ENCODE measurements at regions not wholly inside any gene's neighbourhood (a gene's known extent, or its start where the extent isn't known, plus 50 kb on each side); places are given as distances from the start of the nearest gene placed in this dataset.
"Not testable (repeated sequence)": the region's sequence is repeated elsewhere in the genome, so short reads cannot be mapped to it uniquely, and the experiment has no call there.

DNA sequence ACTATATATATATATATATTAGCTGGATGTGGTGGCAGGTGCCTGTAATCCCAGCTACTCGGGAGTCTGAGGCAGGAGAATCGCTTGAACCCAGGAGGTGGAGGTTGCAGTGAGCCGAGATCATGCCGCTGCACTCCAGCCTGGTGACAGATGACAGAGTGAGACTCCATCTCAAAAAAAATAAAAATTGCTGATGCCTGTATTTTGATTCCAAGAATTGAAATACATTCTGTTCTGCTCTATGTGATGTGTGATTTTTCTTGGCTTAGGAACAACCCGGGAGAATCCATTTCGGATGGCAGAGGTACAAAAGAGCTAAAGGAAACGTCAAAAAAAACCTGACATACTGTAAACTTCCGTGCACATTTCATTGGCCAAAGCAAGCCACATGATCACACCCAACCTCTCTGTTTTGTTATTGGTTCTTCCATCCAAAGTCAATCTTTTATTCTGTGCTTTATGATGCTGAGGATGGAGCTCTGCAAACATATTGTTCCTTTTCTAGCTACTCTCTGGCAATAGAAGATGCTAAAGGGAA lies 478.1 kb upstream of the MAP2 start:
- DNase-seq: no peak

DNA sequence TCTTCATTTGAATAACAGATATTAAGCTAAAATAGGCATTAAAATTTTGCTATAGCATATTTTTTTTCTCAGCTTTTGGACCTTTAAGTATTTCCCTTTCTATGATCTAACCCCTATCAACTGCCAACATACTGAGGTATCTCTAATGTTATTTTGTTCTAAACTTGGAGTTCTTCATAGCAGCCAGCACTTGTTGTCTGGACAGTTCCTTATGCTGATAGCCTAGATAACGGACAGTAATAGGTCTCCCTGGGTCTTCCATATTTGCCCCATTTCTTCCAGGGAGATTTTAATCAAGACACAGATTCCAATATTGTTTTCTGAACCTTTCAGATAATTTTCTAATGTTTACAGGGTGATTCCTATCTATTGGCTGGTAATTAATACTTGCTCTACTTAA lies 475.8 kb upstream of the MAP2 start:
- no peak for DNase-seq

DNA sequence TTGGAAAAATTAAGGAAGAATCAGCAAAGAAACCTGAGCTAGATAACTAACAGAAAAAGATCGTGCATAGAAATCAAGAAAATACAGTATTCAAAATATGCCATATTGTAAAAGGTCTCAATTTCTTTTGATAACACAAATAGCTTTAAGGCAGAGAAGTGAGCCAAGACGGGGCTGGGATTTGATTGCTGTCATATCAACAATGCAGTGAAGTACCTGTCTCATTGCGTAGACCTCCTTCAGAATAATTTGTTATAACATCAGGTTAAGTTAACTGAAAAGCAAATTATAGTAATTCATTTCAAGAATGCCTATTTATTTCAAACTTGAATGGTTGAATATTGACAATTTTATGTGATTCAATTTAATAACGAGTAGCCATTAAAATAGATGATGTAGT lies 453.8 kb upstream of the MAP2 start:
- no peak for DNase-seq

DNA sequence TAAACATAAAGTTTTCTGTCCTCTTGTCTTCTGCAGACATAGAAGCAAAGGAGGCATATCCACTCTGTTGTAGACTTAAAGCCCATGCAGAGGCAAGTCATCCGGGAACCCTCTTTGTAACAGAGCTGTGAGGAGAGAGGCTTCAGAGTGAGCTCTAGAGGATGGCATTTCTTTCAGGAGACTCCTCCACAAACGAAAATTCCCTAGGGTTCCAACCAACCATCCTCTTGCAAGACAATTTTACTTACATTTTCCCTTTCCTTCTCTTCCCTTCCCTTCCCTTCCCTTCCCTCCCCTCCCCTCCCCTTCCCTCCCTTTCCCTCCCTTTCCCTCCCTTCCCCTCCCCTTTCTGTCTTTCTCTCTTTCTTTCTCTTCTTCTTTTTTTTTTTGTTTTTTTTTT lies 446.3 kb upstream of the MAP2 start:
- DNase-seq: no peak

DNA sequence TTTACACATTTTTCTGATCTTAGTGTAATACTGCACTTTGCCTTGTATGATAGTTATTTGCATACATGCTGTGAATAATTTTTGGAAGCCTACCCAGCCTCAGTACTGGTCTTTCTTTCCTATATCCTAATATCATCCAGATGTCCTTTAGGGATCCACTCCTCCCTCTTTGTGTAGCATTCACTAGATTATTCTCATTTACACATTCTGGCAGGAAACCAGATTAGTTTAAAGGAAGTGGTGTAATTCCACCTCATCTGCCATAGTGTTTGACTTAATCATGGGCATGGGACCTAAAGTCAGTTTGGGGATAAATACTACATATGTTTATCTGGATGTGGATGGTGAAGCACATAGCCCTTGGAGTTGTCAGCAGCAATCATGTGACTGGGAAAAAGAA lies 444.9 kb upstream of the MAP2 start:
- DNase-seq: no peak

DNA sequence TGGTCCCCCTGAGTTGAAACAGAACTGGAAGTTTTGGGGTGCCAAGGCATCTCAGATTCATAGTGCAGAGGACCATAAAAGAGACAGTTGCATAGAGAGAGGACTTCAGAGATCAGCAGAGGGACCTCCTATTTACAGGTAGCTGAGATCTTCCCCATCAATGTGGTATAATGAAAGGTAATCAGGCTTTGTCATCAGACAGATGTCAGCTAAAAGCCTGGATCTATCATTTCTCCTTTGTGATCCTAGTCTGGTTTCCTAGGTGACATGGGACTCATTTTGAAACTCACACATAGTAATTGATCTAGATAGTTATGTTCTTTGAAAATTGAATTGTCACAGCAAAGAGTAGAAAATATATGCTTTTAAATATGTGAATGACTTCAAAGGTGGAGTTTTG lies 443.5 kb upstream of the MAP2 start:
- DNase-seq: no peak

DNA sequence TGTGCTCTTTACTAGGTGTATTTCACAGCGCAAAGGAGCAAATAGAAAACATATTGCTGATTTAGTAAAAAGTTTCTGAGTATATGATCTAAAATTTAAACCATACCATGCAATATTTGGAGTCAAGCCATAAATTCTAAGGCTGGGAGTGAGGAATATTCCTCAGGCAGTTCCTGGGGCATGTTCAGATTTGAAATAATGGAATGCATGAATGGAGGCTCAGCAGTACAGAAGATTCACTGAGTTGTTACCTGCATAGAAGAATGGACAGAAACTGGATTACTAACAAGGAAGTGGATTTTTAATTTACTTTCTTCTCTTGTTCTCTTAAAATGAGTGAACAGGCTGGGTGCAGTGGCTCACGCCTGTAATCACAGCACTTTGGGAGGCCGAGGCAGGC lies 441.0 kb upstream of the MAP2 start:
- DNase-seq: no peak

DNA sequence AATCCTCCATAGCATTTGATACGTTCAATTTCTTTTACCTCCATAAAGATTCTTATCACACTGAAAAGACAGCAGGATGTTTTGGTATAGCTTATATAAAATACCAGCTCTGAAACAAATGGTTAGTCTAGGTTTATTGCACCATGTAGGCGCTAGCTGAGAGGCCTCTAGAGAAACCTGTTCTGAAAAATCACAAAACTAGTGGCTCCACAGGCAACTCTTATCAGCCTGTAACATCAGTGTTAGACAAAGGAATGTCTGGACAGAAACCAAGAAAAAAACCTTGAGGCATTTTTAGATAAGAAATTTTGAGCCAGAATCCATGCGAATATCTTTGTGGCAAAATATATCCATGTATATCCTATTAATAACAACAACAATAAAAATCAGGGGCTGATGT lies 440.4 kb upstream of the MAP2 start:
- no peak for DNase-seq

DNA sequence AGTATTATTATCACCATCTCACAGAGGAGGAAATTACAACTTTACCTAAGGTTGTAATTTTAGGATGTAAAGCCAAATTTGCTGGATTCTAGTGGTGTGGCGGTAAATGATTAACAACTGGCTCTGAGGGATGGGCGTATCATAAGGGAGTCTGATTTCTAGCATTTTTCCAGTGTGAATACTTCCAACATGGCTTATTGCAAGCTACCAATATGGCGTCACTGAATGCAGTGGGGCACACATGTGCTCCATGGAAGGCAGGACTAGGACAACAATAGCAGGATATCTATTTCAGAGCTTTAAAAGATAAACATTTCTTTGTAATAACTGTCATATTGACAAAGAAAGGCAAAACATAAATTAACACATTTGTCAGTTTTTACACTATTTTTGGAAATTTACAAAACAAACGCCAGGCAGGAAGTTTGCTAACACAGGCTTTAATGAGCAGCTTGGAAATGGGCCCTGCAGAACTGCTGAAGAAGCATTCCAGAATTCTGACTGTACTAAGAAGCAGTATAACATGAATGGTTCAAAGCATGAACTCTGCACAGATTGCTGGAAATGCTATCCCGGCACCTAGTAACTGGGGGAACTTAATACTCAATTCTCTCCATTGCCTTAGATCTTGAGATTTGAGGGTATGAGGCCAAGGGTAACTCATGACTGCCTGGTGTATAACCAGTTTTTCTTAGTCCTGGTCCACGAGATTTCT lies 439.3 kb upstream of the MAP2 start:
- DNase-seq: no peak

DNA sequence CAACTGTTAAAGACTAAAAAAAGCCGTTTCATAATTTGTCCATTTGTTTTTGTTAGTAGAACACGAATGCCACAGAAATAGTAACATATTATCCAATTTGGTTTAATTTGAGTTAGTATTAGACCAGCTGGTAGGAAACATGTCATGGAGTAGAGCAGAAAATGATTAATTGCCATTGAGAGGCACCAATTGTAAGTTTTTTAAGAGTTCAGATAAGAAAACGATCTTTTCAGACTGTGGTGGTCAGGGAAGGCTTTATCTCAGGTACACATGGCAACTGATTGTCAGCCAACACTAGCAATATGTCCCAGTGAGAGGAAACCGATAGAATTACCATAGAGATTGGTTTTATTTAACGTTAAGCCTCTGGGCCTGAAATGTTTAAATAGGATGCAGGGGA lies 438.2 kb upstream of the MAP2 start:
- DNase-seq: no peak

DNA sequence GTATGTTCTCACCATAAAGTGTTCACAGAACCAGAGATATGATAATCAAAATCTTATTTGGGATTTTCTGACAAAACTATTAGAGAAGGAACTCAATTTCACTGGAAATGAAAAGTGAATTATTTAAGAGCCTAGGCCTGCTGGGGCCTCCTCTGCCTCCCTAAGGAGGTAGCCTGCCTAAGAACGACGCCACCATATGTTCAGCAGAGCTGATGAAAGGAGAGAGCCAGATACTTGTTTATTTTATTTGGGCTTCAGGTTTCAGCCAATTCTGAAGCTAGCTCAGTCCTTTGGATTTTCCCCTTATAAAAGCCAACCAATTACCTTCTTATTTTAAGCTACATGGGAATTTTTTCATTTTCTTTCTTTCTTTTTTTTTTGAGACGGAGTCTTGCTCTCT lies 433.1 kb upstream of the MAP2 start:
- DNase-seq: no peak

DNA sequence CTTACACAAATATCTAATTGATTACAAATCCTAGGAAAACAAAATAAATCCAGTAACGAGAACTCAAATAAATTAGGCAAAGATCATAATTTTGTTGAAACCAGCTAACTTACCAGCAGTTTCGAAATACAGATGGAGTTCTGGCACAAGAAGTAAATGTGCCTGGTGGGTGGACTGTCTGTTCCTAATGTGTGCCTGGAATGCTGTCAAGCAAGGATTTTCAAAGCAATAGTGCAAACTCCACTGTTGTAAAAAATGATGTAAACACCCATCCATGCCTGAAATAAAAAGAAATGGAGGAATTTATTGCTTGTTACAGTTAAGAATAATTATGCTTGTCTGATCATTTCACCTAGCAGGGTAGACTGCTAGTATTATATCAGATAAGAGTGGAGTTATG lies 423.9 kb upstream of the MAP2 start:
- no peak for DNase-seq

DNA sequence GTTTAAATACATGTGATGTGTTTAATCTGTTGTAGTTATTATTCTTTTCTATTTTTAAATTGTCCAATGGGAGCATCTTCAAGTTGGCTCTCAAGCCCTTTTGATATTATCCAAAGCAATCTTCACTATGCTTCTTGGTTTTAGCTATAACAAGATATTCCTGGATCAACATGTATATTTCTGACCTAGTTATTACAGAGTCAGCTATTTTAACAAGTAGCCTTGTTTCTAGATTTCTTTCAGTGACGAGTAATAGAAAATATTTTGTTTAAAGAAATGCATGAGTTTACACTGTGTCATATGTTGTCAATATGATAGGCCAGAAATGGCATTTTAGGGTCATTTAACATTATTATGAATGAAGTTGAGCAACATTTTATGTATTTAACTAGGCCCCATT lies 421.8 kb upstream of the MAP2 start:
- no peak for DNase-seq

DNA sequence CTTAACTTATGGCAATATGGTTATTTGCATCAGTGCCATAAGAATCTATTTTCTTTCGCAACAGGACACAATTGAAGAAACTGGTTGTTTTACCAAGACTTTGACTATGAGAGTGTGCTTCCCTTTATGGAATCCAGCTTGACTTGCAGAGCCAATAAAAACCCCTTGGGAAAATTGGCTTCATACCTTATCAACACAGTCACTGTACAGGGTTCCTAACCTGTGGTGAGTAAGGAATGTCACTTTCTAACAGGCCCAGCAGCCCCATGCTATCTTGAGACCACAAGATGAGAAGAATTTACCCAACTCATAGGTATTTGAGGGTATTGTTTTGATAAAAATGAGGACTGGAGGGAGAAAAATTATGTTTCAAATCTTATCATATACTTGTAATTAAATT lies 418.5 kb upstream of the MAP2 start:
- no peak for DNase-seq

DNA sequence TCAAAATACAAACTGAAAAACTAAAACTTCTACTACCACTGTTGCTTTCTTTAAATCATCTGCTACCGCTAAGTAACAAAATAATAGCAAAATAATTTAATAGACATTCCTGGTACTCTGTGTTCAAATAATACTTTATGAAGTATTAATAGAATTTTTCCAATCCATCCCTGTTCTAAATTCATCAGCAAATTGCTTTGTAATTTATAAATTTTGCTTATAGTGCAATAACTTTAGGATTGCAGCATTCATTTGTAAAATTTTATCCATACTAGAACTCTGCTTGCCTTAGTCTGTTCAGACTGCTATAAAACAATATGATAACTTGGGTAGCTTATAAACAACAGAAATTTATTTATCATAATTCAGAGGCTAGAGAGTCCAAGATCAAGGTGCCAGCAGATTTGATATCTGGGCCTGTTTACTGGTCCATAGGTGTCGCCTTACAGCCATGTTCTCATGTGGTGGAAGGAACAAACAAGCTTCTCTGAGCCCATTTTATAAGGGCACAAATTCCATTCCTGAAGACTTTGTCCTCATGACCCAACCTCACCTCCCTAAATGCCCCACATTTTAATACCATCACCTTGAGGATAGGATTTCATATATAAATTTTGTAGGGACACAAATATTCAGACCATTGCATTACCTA lies 415.1 kb upstream of the MAP2 start:
- no peak for DNase-seq

DNA sequence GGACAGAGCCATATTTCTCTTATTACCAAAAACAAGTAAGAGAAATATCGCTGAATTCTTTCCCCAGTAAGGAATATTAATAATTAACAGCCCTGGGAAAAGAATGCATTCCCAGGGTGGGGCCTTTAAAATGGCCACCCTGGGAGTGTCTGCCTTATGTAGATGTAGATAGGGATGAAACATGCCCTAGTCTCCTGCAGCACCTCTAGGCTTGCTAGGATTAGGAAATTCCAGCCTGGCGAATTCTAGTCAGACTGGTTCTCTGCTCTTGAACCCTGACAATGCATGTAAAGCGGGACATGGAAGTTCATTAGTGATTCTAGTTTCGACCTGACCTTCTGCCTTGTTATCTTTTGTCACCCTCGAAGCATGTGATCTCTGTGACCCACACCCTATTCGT lies 405.2 kb upstream of the MAP2 start:
- DNase-seq: not testable (repeated sequence)

DNA sequence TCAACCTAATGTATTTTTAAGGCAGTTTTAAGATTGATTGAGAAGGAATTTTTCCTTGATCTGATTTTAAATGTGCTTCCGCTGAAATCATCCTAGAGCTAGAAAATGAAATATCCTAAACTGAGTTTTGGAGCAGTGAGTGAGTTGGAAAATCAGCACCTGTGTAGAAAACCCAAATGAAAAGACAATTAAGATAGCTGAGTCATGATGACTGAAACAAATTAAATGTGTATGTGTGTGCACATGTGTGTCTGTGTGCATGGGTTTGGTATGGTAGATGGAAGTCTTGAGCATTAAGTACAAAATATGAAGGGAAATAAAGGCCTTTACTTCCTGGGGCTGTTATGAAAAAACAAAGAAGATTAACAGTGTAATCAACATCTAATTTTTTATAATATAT lies 394.6 kb upstream of the MAP2 start:
- no peak for DNase-seq

DNA sequence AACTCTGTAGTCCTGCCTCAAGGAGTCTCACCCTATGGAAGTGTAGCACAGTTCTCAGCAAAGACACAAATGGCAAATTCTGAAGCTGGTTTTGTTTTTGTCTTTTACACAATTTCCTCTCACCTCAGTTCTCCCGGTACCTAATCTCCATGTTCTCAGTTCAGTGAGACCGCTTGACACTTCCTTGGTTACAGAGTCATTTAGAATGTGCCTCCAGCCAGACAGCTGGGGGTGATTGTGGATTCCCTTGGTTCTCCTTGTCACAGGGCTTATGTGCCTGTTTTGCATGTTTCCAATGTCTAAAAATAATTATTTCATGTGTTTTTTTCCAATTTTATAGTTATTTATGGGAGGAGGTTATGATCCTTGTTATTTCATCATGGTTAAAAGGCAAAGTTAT lies 379.5 kb upstream of the MAP2 start:
- no peak for DNase-seq

DNA sequence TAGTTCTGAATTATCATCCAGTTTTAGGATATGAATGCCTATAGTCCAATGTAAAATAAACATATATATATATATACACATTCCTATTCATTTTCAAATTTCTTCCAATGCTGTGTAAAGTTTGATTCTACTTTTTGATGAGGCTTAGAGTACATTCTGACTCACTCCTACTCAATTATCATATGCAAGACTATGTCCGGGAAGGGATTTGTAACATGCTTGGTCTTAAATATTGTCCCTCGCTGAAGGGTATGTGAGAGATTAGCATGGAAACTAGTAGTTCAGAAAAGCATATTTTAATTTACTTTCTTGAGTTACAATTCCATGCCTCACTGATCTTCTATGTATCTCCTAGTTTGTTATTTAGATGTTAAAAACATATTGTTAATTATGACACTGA lies 377.7 kb upstream of the MAP2 start:
- no peak for DNase-seq

DNA sequence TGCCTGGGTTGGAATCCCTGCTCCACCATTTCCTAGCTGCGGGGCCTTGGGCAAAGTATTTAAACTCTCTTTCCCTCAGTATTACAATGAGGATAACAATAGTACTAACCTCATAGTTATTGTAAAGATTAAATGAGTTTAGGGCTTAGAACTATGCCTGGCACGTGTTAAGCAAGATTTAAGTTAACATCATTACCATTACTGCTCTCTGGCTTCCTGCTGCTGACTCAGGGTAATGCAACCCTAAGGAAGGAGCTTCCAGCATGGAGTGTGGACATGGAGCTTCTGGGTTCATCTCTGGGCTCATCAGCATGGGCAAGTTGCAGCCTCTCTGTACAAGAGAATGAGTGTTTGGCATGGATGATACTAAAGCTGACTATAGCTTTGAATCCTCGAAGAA lies 374.2 kb upstream of the MAP2 start:
- DNase-seq: no peak

DNA sequence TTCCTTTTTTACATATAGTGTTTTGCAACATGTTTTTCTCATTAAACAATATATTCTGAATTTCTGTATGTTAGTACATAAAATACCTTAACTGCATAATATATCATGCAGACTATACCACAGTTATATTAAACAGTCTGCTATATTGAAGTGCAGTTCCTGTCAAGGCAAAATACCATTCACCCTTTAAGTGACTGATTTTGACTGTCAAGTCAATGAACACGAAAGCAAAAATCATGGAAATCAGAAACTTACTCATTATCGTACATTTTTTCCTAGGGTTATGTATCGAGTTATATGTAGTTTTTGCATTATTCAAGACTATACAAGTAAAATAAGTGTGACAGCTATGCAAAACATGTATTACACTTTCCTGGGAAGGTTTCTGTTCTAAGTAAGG lies 361.6 kb upstream of the MAP2 start:
- no peak for DNase-seq

DNA sequence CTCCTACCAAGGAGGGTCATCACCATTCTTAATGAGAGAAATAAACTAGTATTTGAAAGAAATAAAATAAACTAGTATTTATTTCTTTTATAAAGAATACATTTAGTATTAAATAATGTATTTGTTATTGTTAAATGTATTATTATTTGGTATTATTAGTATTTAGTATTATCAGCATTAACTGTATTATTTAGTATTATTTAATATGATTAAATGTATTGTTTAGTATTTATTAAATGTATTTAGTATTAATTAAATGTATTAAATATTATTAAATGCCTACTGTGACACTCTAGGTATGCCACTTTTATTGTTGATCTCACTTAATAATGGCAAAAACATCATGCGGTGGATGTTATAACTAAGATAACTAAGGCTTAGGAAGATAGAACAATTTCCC lies 353.6 kb upstream of the MAP2 start:
- no peak for DNase-seq

DNA sequence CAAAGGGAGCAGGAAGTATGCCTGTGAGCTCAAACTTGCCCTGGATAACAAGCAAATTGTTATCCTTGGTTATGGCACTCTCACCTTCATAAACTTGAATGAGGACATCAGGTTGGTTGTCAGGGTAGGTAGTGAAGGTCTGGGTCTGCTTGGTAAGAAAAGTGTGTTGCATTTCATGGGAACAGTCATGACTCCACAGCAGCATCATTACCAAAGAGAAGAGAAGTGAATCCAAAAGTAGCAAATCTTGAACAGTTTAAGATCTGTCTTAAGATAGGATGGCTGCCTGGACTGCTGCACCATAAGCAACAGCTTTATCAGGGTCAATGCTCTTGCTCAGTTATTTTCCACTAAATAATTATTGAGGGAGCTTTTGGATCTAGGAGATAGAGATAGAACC lies 350.7 kb upstream of the MAP2 start:
- no peak for DNase-seq

DNA sequence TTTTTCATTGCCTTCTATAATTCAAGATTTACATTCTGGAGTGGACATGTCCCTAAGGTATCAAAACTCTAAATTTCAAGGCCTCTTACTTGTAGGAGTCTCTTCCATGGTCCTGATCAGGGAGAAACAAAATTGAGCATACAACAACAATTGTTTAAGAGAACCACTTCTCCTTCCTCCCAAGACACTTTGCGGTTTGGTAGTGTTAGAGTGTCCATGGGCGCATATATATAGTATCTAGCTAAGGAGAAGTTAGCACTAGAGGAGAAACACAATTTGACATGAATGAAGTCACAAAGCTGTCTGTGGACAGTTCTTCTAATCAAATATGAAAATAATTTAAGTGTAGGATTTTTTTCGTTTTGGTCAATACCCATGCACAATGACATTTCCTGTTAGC lies 349.1 kb upstream of the MAP2 start:
- DNase-seq: no peak

DNA sequence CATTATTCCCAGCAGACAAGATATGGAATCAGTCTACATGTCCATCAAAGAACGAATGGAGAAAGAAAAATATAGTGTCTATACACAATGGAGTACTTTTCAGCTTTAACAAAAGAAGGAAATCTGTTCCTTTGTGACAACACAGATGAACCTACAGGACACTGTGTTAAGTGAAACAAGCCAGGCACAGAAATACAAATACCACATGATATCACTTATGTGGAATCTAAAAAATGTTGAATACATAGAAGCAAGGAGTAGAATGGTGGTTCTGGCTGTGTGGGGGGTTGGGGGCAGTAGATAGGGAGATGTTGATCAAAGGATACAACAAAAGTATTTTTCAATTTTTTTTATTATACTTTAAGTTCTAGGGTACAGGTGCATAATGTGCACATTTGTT lies 347.7 kb upstream of the MAP2 start:
- no peak for DNase-seq
